ENCODE measurements at regions not wholly inside any gene's neighbourhood (a gene's known extent, or its start where the extent isn't known, plus 50 kb on each side); places are given as distances from the start of the nearest gene placed in this dataset.
A peak's percentile ranks its signal among the peaks of the same experiment; 100 is the strongest.

DNA sequence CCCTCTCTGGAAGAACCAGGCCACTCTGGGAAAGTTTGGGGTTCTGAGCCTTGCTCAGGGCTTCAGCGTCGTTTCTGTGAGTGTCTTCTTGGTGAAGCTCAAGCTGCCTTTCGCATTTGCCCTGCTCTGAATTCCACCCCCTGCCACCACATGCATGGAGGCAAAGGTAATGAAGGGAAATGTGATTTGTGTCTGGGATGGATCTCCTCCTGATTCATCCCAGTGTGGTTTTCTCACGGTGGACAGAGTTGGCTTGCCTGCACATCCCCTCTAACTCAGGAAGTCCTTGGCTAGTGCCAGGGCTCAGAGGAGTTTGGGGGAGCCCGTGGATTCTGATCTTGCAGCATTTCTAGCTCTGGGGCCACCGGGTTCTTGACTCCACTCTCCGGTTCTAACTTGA is 173.6 kb upstream of the RAB4A start:
- no peak for DNase-seq

- no peak for DNase-seq
These were observed 172.6 kb upstream of the RAB4A start for GRCh38 chr1:229098361-229098760.

DNA sequence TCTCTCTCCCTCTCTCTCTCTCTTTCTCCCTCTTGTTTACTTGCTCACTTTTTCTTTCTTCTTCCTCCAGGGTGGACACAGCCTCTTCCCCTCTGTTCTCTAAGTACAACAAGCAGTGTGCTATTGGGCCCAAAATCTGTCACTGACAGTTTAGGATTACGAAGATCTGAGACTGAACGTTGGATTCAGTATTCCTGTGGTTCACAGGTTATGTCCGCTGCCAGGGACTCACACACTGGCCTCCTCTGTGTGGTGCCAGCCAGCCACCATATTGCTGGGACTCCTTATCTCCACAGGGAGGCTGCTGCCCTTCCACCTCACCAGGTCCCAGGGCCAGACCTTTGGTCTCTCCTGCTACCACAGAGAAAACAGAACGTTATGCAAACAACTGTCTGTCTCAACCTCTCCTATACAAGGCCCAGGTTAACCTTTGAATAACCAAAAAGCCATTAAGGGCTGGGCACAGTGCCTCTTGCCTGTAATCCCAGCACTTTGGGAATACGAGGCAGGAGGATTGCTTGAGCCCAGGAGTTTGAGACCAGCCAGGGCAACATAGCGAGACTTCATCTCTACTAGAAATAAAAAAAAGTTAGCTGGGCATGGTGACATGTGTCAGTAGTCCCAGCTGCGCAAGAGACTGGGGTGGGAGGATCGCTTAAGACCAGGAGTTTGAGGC is 171.9 kb upstream of the RAB4A start:
- DNase-seq, result no peak

DNA sequence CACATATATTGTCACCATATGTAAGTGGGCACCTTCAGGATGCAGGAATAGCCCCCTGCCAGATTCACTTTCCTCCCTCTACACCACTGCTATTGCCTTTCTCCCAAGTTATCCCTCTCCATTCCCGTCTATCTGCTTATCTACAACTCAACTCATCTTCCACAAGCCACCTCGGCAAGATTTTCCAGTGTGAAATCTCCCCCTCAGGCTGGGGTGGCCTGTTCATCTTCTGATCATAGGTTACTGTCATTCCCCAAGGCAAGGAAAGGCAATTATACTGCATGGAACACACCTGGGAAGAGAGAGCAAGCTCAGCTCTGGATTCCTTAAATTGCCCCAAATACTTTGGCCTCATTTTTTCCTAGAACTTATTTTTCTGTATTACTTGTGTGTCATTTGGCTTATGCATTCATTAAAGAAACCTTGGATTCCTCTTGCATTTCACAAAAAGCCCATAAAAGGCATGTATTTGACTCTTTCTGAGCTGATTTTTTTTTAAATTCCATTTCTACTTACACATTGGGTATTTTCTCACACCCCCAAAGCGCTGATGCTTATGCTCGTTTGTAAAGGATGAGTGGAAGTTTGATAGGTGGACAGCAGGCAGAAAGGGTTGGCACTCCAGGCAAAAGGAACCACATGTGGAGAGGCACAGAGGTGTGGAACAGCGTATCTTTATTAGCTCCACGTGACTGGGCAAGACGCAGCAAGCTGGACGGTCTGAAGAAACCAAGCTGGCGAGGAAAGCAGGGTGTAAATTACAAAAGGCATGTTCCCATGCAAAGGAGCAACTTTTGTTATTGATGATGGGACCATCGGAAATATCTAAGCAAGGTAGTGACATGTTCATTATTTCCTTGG is 169.7 kb upstream of the RAB4A start:
- DNase-seq, result no peak

GRCh38 chr1:229102741-229103391 is 168.0 kb upstream of the RAB4A start:
- no peak for DNase-seq

DNA sequence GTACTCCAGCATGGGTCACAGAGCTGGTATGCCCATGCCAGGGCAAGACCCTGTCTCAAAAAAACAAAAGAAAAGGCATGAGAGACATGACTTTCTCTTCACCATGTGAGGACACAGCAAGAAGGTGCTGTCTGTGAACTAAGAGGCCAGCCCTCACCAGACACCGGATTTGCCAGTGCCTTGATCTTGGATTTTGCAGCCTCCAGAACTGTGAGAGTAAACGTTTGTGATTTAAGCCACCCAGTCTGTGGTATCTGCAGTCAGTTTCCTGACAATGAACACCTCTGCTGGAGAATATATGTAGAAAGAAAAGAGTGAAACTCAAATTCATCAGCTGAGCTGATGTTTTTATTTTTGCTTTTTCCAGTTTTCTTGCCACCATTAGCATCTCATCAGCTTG is 166.3 kb upstream of the RAB4A start:
- no peak for DNase-seq

GRCh38 chr1:229105109-229105508 is 165.8 kb upstream of the RAB4A start:
- no peak for DNase-seq

- no peak for DNase-seq
These were observed 164.9 kb upstream of the RAB4A start for GRCh38 chr1:229105822-229106525.

GRCh38 chr1:229106526-229107125 is 164.3 kb upstream of the RAB4A start:
- DNase-seq, result no peak

DNA sequence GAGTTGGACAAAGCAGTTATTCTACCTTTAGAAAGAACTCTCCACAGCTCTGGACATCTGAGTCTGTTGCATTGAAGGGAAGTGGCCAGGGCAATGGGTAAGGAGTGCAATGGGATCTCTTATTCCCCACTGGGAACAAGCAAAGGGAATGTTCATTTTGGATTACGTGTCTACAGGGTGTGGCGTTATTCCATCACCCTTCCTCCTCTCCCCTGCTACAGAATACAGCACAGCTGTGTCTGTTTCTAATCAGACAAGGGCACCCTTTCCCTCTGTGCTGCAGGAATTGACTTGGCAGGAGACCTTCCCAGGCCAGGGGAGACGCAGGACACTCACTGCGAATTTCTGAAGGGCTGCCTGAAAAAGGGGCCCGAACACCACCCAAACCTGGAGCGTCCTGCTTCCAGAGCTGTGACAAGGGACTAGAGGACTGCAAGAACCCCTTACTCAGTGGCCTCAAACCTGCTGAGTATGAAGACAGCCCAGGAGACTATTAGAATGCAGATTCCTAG is 163.6 kb upstream of the RAB4A start:
- DNase-seq, result no peak

DNA sequence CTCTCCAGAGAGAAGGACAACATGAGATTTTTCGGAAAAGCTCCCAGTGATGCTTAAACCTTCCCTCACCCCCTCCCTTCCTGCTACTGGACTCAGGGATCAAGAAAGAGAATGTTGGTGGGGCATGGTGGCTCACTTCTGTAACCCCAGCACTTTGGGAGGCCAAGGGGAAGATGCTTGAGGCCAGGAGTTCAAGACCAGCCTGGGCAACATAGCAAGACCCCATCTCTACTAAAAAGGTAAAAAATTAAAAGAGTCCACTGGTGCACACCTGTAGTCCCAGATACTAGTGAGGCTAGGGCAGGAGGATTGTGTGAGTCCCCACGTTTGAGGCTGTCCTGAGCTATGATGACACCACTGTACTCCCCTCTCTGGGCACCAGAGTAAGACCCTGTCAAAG is 162.9 kb upstream of the RAB4A start:
- no peak for DNase-seq

- no peak for DNase-seq
These were observed 162.2 kb upstream of the RAB4A start for GRCh38 chr1:229108598-229109201.

- DNase-seq, result peak; percentile 34
These were observed 161.6 kb upstream of the RAB4A start for GRCh38 chr1:229109320-229109761.

GRCh38 chr1:229110986-229111385 is 159.9 kb upstream of the RAB4A start:
- DNase-seq, result no peak

- no peak for DNase-seq
These were observed 159.1 kb upstream of the RAB4A start for GRCh38 chr1:229111703-229112319.

GRCh38 chr1:229112832-229113548 is 157.9 kb upstream of the RAB4A start:
- no peak for DNase-seq

DNA sequence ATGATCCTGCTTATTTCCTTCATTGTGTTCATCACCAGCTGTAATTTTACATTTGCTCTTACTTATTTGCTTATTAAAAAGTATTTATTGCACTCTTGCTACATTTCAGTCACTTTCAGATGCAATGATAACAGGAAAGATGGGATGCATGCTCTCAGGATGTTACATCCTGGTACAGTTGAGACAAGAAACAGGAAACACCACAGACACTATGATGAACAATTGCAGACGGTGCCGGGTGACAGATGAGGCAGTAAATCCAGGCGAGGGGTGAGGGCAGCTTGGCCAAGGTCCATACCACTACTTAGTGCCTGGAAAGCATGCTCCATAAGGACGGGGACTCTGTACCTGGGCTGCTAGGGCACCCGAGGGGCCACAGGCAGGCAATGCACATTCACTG is 156.6 kb upstream of the RAB4A start:
- no peak for DNase-seq

DNA sequence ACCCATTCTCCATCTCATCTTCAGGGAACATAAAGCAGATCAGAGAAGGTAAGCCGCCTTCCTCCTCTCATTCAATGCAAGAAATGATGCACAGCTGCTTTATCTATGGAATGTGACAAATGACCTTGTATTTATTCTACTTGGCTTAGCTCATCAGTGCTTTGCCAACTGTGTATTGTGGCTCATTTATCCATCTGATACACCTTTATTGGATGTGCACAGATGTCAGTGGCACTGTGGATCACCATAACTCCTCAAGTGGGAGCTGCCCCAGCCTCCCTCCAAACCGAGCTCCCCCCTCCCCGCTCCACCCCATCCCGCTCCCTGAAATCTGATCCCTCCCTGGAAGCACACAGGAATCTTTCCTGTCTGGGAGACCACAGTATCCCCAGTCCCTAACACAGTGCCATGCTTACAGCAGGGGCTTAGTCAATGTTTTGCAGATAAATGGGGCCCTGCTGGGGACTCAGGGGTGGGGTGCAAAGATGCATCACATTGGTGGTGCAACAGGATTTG is 156.0 kb upstream of the RAB4A start:
- DNase-seq, result no peak

DNA sequence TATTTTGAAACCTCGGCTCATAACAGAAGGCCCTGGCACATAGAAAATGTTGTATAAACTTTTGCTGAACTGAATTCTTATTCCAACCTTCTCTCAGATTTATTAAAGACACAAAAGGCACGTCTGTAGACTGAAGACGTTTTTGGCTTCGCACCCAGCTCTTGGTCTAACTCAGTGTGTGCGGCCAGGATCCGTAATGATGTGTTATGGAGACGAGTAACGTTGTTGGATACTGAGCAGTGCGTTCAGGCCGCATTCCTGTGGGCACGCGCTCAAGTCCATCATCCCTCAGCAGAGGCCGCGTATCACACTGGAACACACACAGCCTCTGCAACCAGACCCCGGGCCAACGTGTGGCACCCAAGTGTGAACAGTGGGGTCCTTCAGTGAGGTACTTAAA is 154.8 kb upstream of the RAB4A start:
- DNase-seq, result no peak

- peak; percentile 49 for DNase-seq
These were observed 153.1 kb upstream of the RAB4A start for GRCh38 chr1:229117664-229118300.
